Peyer's patch (tissue), 4 donors: ENCODE measurements at regions not wholly inside any gene's neighbourhood (a gene's known extent, or its start where the extent isn't known, plus 50 kb on each side); places are given as distances from the start of the nearest gene placed in this dataset.

Source experiments
- DNase-seq, 3 donors: peaks; one replicate each; pipeline ENCODE4 v3.0.0-alpha.2; 2017 to 2019
- H3K27ac ChIP-seq, 4 donors: fragments of 200-600 bp; sonication (generic); one replicate each; pipeline ENCODE4 v1.5.1; 2016 to 2019
- H3K27me3 ChIP-seq, 2 donors: fragments of 200-600 bp; sonication (generic); one replicate each; pipeline ENCODE4 v1.5.1; 2019
- H3K36me3 ChIP-seq, 3 donors: fragments of 200-600 bp; sonication (generic); one replicate each; pipeline ENCODE4 v1.5.1; 2016 to 2019
- H3K4me1 ChIP-seq, 4 donors: fragments of 200-600 bp; sonication (generic); one replicate each; pipeline ENCODE4 v1.5.1; 2016 to 2019
- H3K4me3 ChIP-seq, 4 donors: fragments of 200-600 bp; sonication (generic); 1 replicate in 3 of 4; 2 replicates in 1 of 4; pipeline ENCODE4 v1.5.1; 2016 to 2019; ENCODE audit warnings: mild to moderate bottlenecking in 1 of 4
- H3K9me3 ChIP-seq, 4 donors: fragments of 200-600 bp; sonication (generic); one replicate each; pipeline ENCODE4 v1.5.1; 2016 to 2019; ENCODE audit warnings: mild to moderate bottlenecking in 1 of 4
- POLR2A ChIP-seq, 2 donors: fragments of 450-650 bp; IDR thresholded peaks; one replicate each; pipeline ENCODE4 v1.5.1; 2017; ENCODE audit warnings: antibody characterized with exemption in 2 of 2, mild to moderate bottlenecking in 2 of 2, moderate library complexity in 2 of 2
- TF ChIP-seq, protein P1 (sequence below), 6 experiments: fragments of 450-650 bp in 4 of 6; fragments of 200-600 bp in 2 of 6; sonication (generic) in 1 of 6; IDR thresholded peaks; one replicate each; pipeline ENCODE4 v1.5.1; 2017 to 2019; ENCODE audit warnings: antibody characterized with exemption in 6 of 6, mild to moderate bottlenecking in 3 of 6, moderate library complexity in 1 of 6

DNA sequence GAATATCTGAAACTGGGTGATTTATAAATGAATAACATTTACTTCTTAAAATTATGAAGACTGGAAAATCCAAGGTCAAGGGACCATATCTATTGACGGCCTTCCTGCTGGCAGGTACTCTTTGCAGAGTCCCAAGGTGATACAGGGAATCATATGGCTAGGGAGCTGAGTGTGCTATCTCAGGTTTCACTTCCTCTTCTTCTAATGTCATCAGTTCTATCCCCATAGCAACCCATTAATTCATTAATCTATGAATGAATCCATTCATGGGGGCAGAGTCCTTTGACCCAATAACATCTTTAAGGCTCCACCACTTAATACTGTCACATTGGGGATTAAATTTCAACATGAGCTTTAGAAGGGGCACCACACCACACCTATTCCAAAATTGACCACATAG lies 772.0 kb downstream of the HACE1 start:
- Histone ChIP-seq H3K4me1 (no peaks in the 10 kb centered on the region), H3K9me3 (no peaks in the 10 kb centered on the region), H3K27me3 (no peaks in the 10 kb centered on the region), H3K4me3 (no peak overlapping the region), H3K36me3 (no peaks in the 10 kb centered on the region), H3K27ac (no peak overlapping the region)
- DNase-seq: no peak
- no peak for TF ChIP-seq POLR2A (IDR thresholded peaks at IDR 0.05)
- TF ChIP-seq, protein P1, sequence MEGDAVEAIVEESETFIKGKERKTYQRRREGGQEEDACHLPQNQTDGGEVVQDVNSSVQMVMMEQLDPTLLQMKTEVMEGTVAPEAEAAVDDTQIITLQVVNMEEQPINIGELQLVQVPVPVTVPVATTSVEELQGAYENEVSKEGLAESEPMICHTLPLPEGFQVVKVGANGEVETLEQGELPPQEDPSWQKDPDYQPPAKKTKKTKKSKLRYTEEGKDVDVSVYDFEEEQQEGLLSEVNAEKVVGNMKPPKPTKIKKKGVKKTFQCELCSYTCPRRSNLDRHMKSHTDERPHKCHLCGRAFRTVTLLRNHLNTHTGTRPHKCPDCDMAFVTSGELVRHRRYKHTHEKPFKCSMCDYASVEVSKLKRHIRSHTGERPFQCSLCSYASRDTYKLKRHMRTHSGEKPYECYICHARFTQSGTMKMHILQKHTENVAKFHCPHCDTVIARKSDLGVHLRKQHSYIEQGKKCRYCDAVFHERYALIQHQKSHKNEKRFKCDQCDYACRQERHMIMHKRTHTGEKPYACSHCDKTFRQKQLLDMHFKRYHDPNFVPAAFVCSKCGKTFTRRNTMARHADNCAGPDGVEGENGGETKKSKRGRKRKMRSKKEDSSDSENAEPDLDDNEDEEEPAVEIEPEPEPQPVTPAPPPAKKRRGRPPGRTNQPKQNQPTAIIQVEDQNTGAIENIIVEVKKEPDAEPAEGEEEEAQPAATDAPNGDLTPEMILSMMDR (IDR thresholded peaks at IDR 0.05): no peak

DNA sequence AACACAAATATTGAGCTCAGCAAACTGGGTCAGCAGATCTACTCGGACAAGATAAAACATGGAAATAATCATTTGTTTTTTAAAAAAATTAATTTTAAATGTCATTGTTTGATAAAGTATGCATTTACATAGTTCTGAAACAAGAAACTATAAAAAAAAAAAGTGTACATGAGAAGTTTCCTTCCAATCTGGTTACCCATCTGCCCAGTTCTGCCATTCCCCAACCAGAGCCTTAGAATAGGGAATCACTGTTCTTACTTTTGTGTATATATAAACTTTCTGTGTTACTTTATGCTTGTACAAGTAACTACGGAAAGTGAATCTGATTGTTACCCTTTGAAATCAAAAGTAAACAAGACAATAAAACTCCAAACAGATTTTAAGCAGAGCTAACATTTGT lies 791.4 kb downstream of the HACE1 start:
- Histone ChIP-seq H3K36me3 (no peaks in the 10 kb centered on the region), H3K9me3 (no peaks in the 10 kb centered on the region), H3K4me1 (no peaks in the 10 kb centered on the region), H3K27ac (no peak overlapping the region), H3K27me3 (no peaks in the 10 kb centered on the region), H3K4me3 (no peak overlapping the region)
- DNase-seq: no peak
- TF ChIP-seq POLR2A (IDR thresholded peaks at IDR 0.05): no peak
- TF ChIP-seq, protein P1 (IDR thresholded peaks at IDR 0.05): no peak

DNA sequence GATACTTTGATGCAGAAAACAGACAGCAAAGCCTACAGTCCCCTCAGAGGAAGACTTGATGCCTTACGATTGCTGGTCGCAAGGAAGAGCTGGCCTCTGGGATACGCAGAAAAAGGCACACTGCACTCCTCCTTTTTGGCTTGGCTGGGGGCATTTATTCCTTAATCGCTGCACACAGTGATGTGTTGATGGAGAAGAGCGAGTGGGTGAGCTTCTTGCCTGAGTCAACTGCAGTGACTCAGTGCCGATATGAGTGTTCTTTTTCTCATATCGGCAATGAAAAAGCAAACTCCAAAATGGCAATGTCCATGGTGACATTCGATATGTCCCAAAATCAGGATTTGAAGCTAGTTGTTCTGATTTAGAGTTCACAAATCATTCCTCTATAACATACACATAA lies 794.8 kb downstream of the HACE1 start:
- no peaks in the 10 kb centered on the region for H3K36me3 ChIP-seq

DNA sequence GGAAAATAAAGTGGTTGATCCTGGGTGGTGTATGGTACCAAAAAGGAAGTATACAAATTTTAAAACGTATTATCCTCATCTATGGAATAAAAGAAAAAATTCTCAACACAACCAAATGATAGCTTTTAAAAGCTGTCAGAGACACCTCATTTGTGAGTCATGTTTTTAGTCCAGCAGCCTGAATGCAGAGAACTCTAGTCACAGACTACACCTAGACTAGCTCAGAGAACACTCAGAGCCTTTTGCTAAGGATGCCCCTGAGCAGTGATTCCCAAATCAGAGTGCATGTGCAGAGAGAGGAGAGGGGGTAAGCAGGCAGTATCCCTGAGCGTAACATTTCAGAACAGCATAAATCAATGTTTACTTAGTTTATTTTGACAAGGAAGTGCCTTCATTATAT lies 809.3 kb downstream of the HACE1 start:
- no peaks in the 10 kb centered on the region for H3K27me3 ChIP-seq
- H3K4me3 ChIP-seq: no peak overlapping the region
- no peak overlapping the region for H3K27ac ChIP-seq
- TF ChIP-seq, protein P1 (IDR thresholded peaks at IDR 0.05): no peak
- no peak for TF ChIP-seq POLR2A (IDR thresholded peaks at IDR 0.05)
- no peak for DNase-seq
- H3K9me3 ChIP-seq: no peaks in the 10 kb centered on the region
- H3K4me1 ChIP-seq: no peaks in the 10 kb centered on the region
- no peaks in the 10 kb centered on the region for H3K36me3 ChIP-seq

More for the DNA sequence above, 794.8 kb downstream of the HACE1 start:
- H3K4me3 ChIP-seq: no peak overlapping the region
- no peaks in the 10 kb centered on the region for H3K4me1 ChIP-seq
- TF ChIP-seq POLR2A (IDR thresholded peaks at IDR 0.05): no peak
- TF ChIP-seq, protein P1 (IDR thresholded peaks at IDR 0.05): no peak
- H3K27ac ChIP-seq: no peak overlapping the region
- no peak for DNase-seq
- no peaks in the 10 kb centered on the region for H3K27me3 ChIP-seq
- H3K9me3 ChIP-seq: no peaks in the 10 kb centered on the region

DNA sequence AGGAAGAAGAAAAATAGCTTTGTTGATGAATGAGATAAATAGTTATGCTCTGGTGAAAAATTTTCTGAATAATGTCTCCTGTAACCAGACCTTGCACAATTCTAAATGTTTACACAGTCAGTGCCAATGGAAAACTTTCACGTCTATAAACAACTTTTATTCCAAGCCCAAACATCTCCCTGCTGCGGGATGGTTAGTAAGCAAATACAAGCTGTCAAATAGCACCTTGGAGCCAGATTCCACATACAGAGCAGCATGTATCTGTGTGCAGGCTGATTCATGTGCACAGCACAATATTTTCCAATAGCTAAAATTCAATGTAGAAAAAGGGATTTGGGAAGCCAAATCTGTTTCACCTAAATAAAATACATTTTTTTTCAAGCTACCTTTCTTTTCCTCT lies 813.3 kb downstream of the HACE1 start:
- H3K27me3 ChIP-seq: no peaks in the 10 kb centered on the region
- H3K36me3 ChIP-seq: no peaks in the 10 kb centered on the region
- no peak for DNase-seq
- H3K4me3 ChIP-seq: no peak overlapping the region
- no peak for TF ChIP-seq POLR2A (IDR thresholded peaks at IDR 0.05)
- TF ChIP-seq, protein P1 (IDR thresholded peaks at IDR 0.05): no peak
- H3K9me3 ChIP-seq: no peaks in the 10 kb centered on the region
- H3K4me1 ChIP-seq: no peaks in the 10 kb centered on the region
- no peak overlapping the region for H3K27ac ChIP-seq

DNA sequence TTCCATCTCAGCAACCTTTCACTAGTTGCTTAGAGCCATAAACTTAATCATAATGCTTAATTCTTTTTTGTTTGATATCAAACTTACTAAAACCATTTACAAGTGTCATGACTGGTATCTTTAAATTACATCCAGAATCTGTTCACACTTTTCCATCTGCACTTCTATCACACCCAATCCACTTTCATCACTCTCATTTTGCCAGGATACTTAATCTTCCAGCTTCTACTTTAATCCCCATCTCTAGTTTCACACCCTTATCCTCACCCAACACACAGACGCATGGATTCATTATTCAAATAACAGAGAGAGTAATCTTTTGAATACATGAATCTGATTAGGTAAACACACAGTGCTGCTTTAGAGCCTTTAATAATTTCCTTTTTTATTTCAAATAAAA lies 828.4 kb downstream of the HACE1 start:
- H3K4me1 ChIP-seq: no peaks in the 10 kb centered on the region
- H3K4me3 ChIP-seq: no peak overlapping the region
- no peak overlapping the region for H3K27ac ChIP-seq
- no peaks in the 10 kb centered on the region for H3K9me3 ChIP-seq
- H3K36me3 ChIP-seq: no peaks in the 10 kb centered on the region
- DNase-seq: no peak
- no peak for TF ChIP-seq POLR2A (IDR thresholded peaks at IDR 0.05)
- TF ChIP-seq, protein P1 (IDR thresholded peaks at IDR 0.05): no peak
- H3K27me3 ChIP-seq: no peaks in the 10 kb centered on the region
